Cardiac muscle cell (in vitro differentiated cells and primary cell): ENCODE measurements at regions not wholly inside any gene's neighbourhood (a gene's known extent, or its start where the extent isn't known, plus 50 kb on each side); places are given as distances from the start of the nearest gene placed in this dataset.
A peak's percentile ranks its signal among the peaks of the same experiment; 100 is the strongest.
"Not testable (repeated sequence)": the region's sequence is repeated elsewhere in the genome, so short reads cannot be mapped to it uniquely, and the experiment has no call there.

Source experiments
- DNase-seq, 2 donors: peaks; one replicate each; pipeline versions ENCODE4 v3.0.0 to v3.0.0-alpha.2; 2010 to 2017; ENCODE audit warnings: low read depth in 1 of 2, low spot score in 1 of 2
- H3K27ac ChIP-seq: fragments of 200-600 bp; sonication (generic); 2 replicates; pipeline ENCODE4 v1.5.1; 2016
- H3K27me3 ChIP-seq: fragments of 200-600 bp; sonication (generic); 2 replicates; pipeline ENCODE4 v1.6.0; 2016; ENCODE audit warnings: control low read depth
- H3K36me3 ChIP-seq: fragments of 200-600 bp; sonication (generic); 2 replicates; pipeline ENCODE4 v1.5.1; 2016; ENCODE audit warnings: control low read depth
- H3K4me1 ChIP-seq: fragments of 200-600 bp; sonication (generic); 2 replicates; pipeline ENCODE4 v1.8.1; 2017; ENCODE audit warnings: low read depth, mild to moderate bottlenecking, mixed run types
- H3K4me3 ChIP-seq: fragments of 200-600 bp; sonication (generic); 2 replicates; pipeline ENCODE4 v1.5.1; 2016; ENCODE audit warnings: mild to moderate bottlenecking
- H3K9me3 ChIP-seq: fragments of 200-600 bp; sonication (generic); 2 replicates; pipeline ENCODE4 v1.5.1; 2017; ENCODE audit warnings: low read depth, mild to moderate bottlenecking, control low read depth
- TF ChIP-seq, protein P1 (sequence below): IDR thresholded peaks from 2 replicates; pipeline ENCODE4 v1.5.1; 2012; ENCODE audit warnings: low read depth, mild to moderate bottlenecking, low read length

DNA sequence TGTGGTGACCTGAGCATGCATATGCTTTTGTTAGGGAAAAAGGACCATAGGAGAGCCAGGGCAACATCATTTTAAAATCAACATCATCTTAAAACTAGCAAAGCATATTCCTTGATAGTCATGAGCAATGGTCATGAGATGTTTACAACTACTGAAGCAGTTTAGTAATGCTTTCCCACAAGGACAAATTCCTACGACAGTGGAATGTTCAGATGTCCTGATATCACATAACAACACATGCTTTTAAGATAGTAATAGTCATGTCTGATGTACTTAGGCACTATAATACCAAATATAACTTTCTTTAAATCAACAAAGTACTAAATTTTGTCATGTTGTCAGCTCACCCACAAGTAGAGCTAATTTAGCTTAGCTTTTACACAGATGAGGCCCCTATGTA, 370.3 kb downstream of the HTR1B start:
- Histone ChIP-seq H3K36me3 (no peaks in the 10 kb centered on the region), H3K4me3 (no peak overlapping the region), H3K9me3 (no peaks in the 10 kb centered on the region), H3K4me1 (peaks cover 7% of the 10 kb centered on the region), H3K27me3 (no peaks in the 10 kb centered on the region), H3K27ac (peak overlapping the region; percentile 72)
- DNase-seq = peak in 1 of 2 donors; percentile 70
- TF ChIP-seq, protein P1, sequence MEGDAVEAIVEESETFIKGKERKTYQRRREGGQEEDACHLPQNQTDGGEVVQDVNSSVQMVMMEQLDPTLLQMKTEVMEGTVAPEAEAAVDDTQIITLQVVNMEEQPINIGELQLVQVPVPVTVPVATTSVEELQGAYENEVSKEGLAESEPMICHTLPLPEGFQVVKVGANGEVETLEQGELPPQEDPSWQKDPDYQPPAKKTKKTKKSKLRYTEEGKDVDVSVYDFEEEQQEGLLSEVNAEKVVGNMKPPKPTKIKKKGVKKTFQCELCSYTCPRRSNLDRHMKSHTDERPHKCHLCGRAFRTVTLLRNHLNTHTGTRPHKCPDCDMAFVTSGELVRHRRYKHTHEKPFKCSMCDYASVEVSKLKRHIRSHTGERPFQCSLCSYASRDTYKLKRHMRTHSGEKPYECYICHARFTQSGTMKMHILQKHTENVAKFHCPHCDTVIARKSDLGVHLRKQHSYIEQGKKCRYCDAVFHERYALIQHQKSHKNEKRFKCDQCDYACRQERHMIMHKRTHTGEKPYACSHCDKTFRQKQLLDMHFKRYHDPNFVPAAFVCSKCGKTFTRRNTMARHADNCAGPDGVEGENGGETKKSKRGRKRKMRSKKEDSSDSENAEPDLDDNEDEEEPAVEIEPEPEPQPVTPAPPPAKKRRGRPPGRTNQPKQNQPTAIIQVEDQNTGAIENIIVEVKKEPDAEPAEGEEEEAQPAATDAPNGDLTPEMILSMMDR = no peak

DNA sequence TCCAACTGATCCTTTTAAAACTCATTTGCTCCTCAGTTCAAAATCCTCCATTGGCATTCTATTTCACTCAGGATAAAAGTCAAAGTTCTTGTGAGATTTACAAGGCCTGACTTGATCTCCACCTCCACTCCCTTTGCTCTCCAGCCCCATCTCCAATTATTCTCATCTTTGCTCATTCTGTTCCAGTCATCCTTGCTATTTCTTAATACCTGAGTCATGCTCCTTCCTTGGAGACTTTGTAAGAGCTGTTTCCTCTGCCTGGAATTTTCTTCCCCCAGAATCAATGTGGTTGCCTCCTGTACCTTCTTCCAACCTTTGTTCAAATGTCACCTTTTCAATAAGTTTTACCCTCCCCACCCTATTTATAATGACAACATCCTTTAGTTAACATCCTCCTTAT, 373.5 kb downstream of the HTR1B start:
- Histone ChIP-seq H3K4me1 (peaks cover 4% of the 10 kb centered on the region), H3K27me3 (no peaks in the 10 kb centered on the region), H3K9me3 (no peaks in the 10 kb centered on the region), H3K27ac (no peak overlapping the region), H3K36me3 (no peaks in the 10 kb centered on the region), H3K4me3 (no peak overlapping the region)
- no peak for DNase-seq
- TF ChIP-seq, protein P1 = no peak

DNA sequence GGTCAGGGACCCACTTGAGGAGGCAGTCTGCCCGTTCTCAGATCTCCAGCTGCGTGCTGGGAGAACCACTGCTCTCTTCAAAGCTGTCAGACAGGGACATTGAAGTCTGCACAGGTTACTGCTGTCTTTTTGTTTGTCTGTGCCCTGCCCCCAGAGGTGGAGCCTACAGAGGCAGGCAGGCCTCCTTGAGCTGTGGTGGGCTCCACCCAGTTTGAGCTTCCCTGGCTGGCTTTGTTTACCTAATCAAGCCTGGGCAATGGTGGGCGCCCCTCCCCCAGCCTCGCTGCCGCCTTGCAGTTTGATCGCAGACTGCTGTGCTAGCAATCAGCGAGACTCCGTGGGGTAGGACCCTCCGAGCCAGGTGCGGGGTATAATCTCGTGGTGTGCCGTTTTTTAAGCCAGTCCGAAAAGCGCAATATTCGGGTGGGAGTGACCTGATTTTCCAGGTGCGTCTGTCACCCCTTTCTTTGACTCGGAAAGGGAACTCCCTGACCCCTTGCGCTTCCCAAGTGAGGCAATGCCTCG, 375.4 kb downstream of the HTR1B start:
- not testable (repeated sequence) for H3K27me3 ChIP-seq, DNase-seq, H3K27ac ChIP-seq, H3K36me3 ChIP-seq, H3K4me3 ChIP-seq, H3K4me1 ChIP-seq, H3K9me3 ChIP-seq

DNA sequence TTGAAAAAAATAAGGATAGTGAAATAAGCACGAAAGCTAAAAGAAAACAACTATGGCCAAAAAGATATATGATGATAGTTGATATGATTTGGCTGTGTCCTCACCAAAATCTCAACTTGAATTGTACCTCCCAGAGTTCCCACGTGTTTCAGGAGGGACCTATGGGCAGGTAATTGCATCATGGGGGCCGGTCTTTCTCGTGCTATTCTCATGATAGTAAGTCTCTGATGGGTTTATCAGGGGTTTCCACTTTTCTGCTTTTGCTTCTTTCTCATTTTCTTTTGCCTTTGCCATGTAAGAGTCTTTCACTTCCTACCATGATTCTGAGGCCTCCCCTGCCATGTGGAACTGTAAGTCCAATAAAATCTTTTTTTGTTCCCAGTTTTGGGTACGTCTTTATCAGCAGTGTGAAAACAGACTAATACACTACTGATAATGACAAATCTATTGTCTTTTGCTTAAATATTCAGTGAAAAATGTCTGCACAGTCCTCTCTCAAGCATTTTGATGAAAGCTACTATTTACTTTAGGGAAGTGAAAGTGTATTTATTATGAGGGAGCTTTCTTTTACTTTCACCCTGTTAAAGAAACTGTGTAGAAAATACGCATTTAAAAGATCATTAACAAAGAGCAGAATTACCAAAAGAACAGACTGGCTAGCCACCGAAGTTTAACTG, 389.1 kb downstream of the HTR1B start:
- H3K4me1 ChIP-seq = no peaks in the 10 kb centered on the region
- no peak overlapping the region for H3K27ac ChIP-seq
- H3K4me3 ChIP-seq = no peak overlapping the region
- H3K27me3 ChIP-seq = no peaks in the 10 kb centered on the region
- TF ChIP-seq, protein P1 = no peak
- no peak for DNase-seq
- H3K36me3 ChIP-seq = no peaks in the 10 kb centered on the region
- no peaks in the 10 kb centered on the region for H3K9me3 ChIP-seq

DNA sequence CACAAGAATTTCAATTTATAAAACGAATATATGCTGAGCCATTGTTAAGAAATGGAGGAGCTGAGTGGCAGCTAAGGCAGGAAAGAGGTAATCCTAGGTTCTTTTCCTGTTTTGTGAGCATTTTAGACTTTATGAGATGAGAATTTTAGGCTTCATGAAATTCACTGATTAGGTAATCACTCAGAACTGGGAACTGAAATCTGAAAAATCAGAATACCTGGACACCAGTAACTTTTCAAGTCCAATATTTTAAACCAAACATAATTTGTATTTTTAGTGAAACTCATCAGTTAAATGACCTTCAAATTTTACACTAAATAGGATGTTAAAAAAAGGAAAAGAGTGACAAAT, 389.9 kb downstream of the HTR1B start:
- Histone ChIP-seq H3K27me3 (no peaks in the 10 kb centered on the region), H3K9me3 (no peaks in the 10 kb centered on the region), H3K4me3 (no peak overlapping the region), H3K27ac (no peak overlapping the region), H3K36me3 (no peaks in the 10 kb centered on the region), H3K4me1 (no peaks in the 10 kb centered on the region)
- no peak for DNase-seq
- TF ChIP-seq, protein P1 = no peak

DNA sequence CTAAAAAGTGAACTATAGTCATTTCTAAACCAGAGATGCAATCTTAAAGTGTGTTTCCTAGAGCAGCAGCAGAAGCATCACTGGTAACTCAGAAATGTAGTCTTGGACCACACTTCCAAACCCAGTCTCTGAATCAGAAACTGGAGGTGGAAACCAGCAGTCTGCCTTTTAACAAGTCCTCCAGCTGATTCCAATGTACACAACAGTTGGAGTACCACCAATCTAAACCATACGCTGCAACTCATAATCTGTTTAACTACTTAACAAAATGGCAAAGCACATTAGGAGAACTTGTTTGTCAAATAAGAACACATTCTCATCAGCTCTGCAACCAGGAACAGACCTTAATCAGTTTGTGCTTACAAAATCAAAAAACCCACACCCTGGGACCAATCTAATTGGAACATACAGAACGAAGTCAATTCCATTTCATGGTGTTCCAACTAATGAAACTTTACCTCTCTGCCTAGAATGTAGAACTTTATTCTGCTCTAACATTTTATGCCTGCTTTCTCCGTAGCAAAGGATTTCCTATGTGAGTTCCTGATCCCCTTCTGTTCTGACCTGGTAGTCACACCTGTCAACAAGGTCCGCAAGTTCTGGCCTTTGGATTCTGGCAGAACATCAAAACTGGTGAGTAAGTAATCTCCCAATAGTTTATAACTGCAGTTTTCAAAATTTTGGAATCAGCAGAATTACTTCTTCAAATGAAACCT, 390.4 kb downstream of the HTR1B start:
- H3K27ac ChIP-seq = no peak overlapping the region
- H3K4me3 ChIP-seq = no peak overlapping the region
- no peaks in the 10 kb centered on the region for H3K4me1 ChIP-seq
- no peaks in the 10 kb centered on the region for H3K36me3 ChIP-seq
- H3K9me3 ChIP-seq = no peaks in the 10 kb centered on the region
- no peaks in the 10 kb centered on the region for H3K27me3 ChIP-seq
- TF ChIP-seq, protein P1 = no peak
- no peak for DNase-seq
